Loucy (cell line): ENCODE measurements at regions not wholly inside any gene's neighbourhood (a gene's known extent, or its start where the extent isn't known, plus 50 kb on each side); places are given as distances from the start of the nearest gene placed in this dataset.

Experiments
- H2AFZ ChIP-seq: fragments of 200-600 bp; sonication (generic); 2 replicates; pipeline ENCODE4 v1.6.0; 2016; ENCODE audit warnings: antibody characterized with exemption, mild to moderate bottlenecking, low read length, moderate library complexity
- H3F3A ChIP-seq: fragments of 200-600 bp; 2 replicates; pipeline ENCODE4 v1.6.0; 2016; ENCODE audit warnings: antibody characterized with exemption, low read depth, mild to moderate bottlenecking
- H3K27me3 ChIP-seq: fragments of 200-600 bp; sonication (generic); 2 replicates; pipeline ENCODE4 v1.6.1; 2014; ENCODE audit warnings: low read length, mild to moderate bottlenecking; ENCODE audit not compliant: insufficient read depth, poor library complexity, severe bottlenecking
- H3K36me3 ChIP-seq: fragments of 200-600 bp; sonication (generic); 2 replicates; pipeline ENCODE4 v1.6.1; 2016; ENCODE audit warnings: low read length; ENCODE audit not compliant: insufficient read depth
- H3K4me1 ChIP-seq: fragments of 200-600 bp; sonication (generic); 2 replicates; pipeline ENCODE4 v1.5.1; 2014; ENCODE audit warnings: low read length, mild to moderate bottlenecking; ENCODE audit not compliant: insufficient read depth, poor library complexity, severe bottlenecking
- H3K4me2 ChIP-seq: fragments of 200-600 bp; sonication (generic); 2 replicates; pipeline ENCODE4 v1.6.0; 2014; ENCODE audit warnings: antibody characterized with exemption, low read length, low read depth, mild to moderate bottlenecking; ENCODE audit not compliant: poor library complexity, severe bottlenecking
- H3K4me3 ChIP-seq: fragments of 200-600 bp; sonication (generic); 2 replicates; pipeline ENCODE4 v1.5.1; 2014; ENCODE audit warnings: low read length, mild to moderate bottlenecking, mixed read lengths; ENCODE audit not compliant: poor library complexity, severe bottlenecking
- H3K79me2 ChIP-seq: fragments of 200-600 bp; sonication (generic); 2 replicates; pipeline ENCODE4 v1.6.1; 2014; ENCODE audit warnings: low read length; ENCODE audit not compliant: insufficient read depth
- H3K9ac ChIP-seq: fragments of 200-600 bp; sonication (generic); 2 replicates; pipeline ENCODE4 v1.6.0; 2014; ENCODE audit warnings: mild to moderate bottlenecking, low read depth, low read length, moderate library complexity; ENCODE audit not compliant: poor library complexity, severe bottlenecking
- H3K9me2 ChIP-seq: fragments of 200-600 bp; sonication (generic); replicated peaks from 2 replicates; pipeline ENCODE4 v1.6.1; 2016; ENCODE audit warnings: low read depth, low read length, mixed read lengths
- H3K9me3 ChIP-seq: fragments of 200-600 bp; sonication (generic); 2 replicates; pipeline ENCODE4 v1.6.1; 2014; ENCODE audit warnings: mild to moderate bottlenecking, antibody characterized with exemption, low read length, low read depth; ENCODE audit not compliant: insufficient read depth
- H4K20me1 ChIP-seq: fragments of 200-600 bp; sonication (generic); 2 replicates; pipeline ENCODE4 v1.6.0; 2014; ENCODE audit warnings: antibody characterized with exemption, low read length, mild to moderate bottlenecking; ENCODE audit not compliant: insufficient read depth, poor library complexity, severe bottlenecking
- EZH2phosphoT487 ChIP-seq: fragments of 200-600 bp; IDR thresholded peaks from 2 replicates; pipeline ENCODE4 v1.6.1; 2018; ENCODE audit warnings: antibody characterized with exemption, mild to moderate bottlenecking, moderate library complexity, borderline replicate concordance
- TF ChIP-seq, protein P1 (sequence below): fragments of 200-600 bp; sonication (generic); conservative IDR thresholded peaks from 2 replicates; pipeline ENCODE4 v1.5.1; 2014; ENCODE audit warnings: mild to moderate bottlenecking, antibody characterized with exemption, low read length

DNA sequence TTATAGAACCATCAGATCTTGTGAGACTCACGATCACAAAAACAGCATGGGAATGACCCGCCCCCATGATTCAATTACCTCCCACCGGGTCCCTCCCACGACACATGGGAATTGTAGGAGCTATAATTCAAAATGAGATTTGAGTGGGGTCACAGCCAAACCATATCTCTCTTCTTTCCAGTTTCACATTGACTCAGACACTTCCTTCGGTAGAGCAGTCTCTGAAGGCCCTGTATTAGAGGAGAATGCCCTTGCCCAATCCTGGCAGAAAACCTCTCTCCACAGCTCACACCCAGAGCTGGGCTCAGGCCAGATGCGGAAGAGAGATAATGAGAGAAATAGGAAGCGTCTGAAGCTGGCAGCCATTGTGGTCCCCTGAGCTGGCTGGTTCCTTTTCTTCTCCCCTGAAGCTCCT lies 72.4 kb upstream of the CLDN10 start:
- no peaks in the 10 kb centered on the region for H3K27me3 ChIP-seq
- no peaks in the 10 kb centered on the region for H3F3A ChIP-seq
- no peaks in the 10 kb centered on the region for H3K36me3 ChIP-seq
- no peaks in the 10 kb centered on the region for H4K20me1 ChIP-seq
- H3K4me1 ChIP-seq, result peaks cover 9% of the 10 kb centered on the region
- H3K9me3 ChIP-seq, result no peaks in the 10 kb centered on the region
- no peak overlapping the region for H3K4me2 ChIP-seq
- TF ChIP-seq EZH2phosphoT487, result no peak
- TF ChIP-seq, protein P1, sequence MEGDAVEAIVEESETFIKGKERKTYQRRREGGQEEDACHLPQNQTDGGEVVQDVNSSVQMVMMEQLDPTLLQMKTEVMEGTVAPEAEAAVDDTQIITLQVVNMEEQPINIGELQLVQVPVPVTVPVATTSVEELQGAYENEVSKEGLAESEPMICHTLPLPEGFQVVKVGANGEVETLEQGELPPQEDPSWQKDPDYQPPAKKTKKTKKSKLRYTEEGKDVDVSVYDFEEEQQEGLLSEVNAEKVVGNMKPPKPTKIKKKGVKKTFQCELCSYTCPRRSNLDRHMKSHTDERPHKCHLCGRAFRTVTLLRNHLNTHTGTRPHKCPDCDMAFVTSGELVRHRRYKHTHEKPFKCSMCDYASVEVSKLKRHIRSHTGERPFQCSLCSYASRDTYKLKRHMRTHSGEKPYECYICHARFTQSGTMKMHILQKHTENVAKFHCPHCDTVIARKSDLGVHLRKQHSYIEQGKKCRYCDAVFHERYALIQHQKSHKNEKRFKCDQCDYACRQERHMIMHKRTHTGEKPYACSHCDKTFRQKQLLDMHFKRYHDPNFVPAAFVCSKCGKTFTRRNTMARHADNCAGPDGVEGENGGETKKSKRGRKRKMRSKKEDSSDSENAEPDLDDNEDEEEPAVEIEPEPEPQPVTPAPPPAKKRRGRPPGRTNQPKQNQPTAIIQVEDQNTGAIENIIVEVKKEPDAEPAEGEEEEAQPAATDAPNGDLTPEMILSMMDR, result no peak
- H3K4me3 ChIP-seq, result no peak overlapping the region
- no peaks in the 10 kb centered on the region for H3K9me2 ChIP-seq
- no peak overlapping the region for H3K9ac ChIP-seq
- H2AFZ ChIP-seq, result no peak overlapping the region
- no peaks in the 10 kb centered on the region for H3K79me2 ChIP-seq

DNA sequence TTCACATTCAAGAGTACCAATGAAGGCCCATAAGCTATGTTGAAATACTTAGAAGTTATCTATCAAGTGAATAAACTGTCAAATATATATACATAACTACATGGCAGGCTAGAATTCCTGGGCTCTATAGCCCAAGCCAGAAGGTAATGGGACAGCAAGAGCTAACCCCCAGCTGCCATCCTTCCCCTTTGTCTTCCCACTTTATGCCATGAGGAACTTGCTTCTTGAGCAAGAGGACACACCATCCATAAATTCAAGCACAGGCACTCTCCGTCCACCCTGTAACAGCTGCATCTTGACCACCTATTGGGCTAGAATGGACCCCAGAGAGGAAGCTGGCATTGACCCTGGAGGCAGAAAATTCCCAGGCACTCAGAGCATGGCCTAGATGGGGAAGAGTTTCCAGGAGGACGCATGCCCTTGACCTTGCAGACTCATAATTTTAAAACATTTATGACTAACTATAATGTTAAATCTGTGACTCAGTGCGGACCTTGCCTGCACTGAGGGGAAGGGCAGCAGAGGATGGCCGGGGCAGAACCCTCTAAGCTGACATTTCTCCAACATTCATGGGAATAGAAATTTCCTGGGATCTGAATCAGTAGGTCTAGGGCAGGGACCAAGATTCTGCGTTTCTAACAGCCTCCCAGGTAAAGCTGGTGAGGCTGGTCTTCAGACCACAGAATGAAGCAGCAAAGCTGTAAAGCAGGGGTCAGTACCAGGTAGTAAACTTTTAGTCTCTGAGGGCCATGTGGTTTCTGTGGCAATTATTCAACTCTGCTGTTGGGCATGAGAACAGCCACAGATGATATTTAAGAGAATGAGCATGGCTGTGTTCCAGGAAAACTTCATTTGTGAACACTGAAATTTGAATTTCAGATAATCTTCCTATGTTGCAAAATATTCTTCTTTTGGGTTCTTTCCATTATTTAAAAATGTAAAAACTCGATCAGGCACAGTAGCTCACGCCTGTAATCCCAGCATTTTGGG lies 71.4 kb upstream of the CLDN10 start:
- no peak for TF ChIP-seq EZH2phosphoT487
- TF ChIP-seq, protein P1, result no peak
- H3F3A ChIP-seq, result no peaks in the 10 kb centered on the region
- H3K9me2 ChIP-seq, result no peaks in the 10 kb centered on the region
- H4K20me1 ChIP-seq, result no peaks in the 10 kb centered on the region
- H2AFZ ChIP-seq, result no peak overlapping the region
- H3K27me3 ChIP-seq, result no peaks in the 10 kb centered on the region
- H3K4me2 ChIP-seq, result no peak overlapping the region
- H3K9ac ChIP-seq, result no peak overlapping the region
- H3K36me3 ChIP-seq, result no peaks in the 10 kb centered on the region
- no peak overlapping the region for H3K4me3 ChIP-seq
- H3K9me3 ChIP-seq, result no peaks in the 10 kb centered on the region
- no peaks in the 10 kb centered on the region for H3K79me2 ChIP-seq
- H3K4me1 ChIP-seq, result peaks cover 9% of the 10 kb centered on the region

DNA sequence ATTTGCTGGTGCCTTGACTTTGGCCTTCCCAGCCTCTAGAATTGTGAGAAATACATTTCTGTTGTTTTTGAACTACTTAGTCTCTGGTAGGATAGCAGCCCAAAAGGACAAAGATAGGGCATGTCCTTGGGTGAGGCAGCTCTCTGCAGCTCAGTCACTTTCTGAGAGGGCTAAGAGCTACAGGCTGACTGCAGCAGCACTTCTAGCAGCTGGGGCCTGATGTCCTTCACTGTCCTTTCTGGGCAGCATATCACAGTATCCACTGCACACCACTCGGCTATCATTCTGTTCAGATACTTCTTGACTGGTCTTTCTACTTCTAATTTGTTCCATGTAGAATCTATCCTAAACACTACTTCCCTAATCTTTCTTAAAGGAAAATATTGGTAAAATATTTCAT lies 68.5 kb upstream of the CLDN10 start:
- Histone ChIP-seq H3K9me2 (no peaks in the 10 kb centered on the region), H3K27me3 (no peaks in the 10 kb centered on the region), H3K4me1 (peaks cover 9% of the 10 kb centered on the region), H3K36me3 (no peaks in the 10 kb centered on the region), H3K9me3 (no peaks in the 10 kb centered on the region), H3K79me2 (no peaks in the 10 kb centered on the region), H3K4me3 (no peak overlapping the region), H3K9ac (no peak overlapping the region), H3K4me2 (no peak overlapping the region), H4K20me1 (no peaks in the 10 kb centered on the region), H3F3A (no peaks in the 10 kb centered on the region), H2AFZ (no peak overlapping the region)
- TF ChIP-seq EZH2phosphoT487, result no peak
- TF ChIP-seq, protein P1, result no peak
